ENCODE measurements at regions not wholly inside any gene's neighbourhood (a gene's known extent, or its start where the extent isn't known, plus 50 kb on each side); places are given as distances from the start of the nearest gene placed in this dataset.

GRCh38 chr2:220057391-220057790 lies 430.0 kb downstream of the SLC4A3 start:
- no peak for DNase-seq (ENCODE audit: low read depth)

- no peak for DNase-seq (ENCODE audit: low read depth)
Measured at GRCh38 chr2:220057916-220058315, 430.5 kb downstream of the SLC4A3 start.

- DNase-seq (ENCODE audit: low read depth) = no peak
Measured at GRCh38 chr2:220064111-220065030, 436.9 kb downstream of the SLC4A3 start.

GRCh38 chr2:220065581-220065980 lies 438.2 kb downstream of the SLC4A3 start:
- DNase-seq (ENCODE audit: low read depth) = no peak

- DNase-seq (ENCODE audit: low read depth) = no peak
Measured at GRCh38 chr2:220068846-220069245, 441.4 kb downstream of the SLC4A3 start.

GRCh38 chr2:220070349-220070748 lies 442.9 kb downstream of the SLC4A3 start:
- no peak for DNase-seq (ENCODE audit: low read depth)

- DNase-seq (ENCODE audit: low read depth) = no peak
Measured at GRCh38 chr2:220071696-220072095, 444.3 kb downstream of the SLC4A3 start.

GRCh38 chr2:220072669-220073220 lies 445.3 kb downstream of the SLC4A3 start:
- DNase-seq (ENCODE audit: low read depth) = no peak

GRCh38 chr2:220075835-220076234 lies 448.4 kb downstream of the SLC4A3 start:
- DNase-seq (ENCODE audit: low read depth) = no peak

GRCh38 chr2:220076734-220077133 lies 449.3 kb downstream of the SLC4A3 start:
- DNase-seq (ENCODE audit: low read depth) = no peak

- DNase-seq (ENCODE audit: low read depth) = no peak
Measured at GRCh38 chr2:220077488-220077887, 450.1 kb downstream of the SLC4A3 start.

- DNase-seq (ENCODE audit: low read depth) = no peak
Measured at GRCh38 chr2:220078439-220078838, 451.0 kb downstream of the SLC4A3 start.

- DNase-seq (ENCODE audit: low read depth) = no peak
Measured at GRCh38 chr2:220079595-220079994, 452.2 kb downstream of the SLC4A3 start.

- DNase-seq (ENCODE audit: low read depth) = no peak
Measured at GRCh38 chr2:220081171-220081570, 453.7 kb downstream of the SLC4A3 start.

- no peak for DNase-seq (ENCODE audit: low read depth)
Measured at GRCh38 chr2:220090050-220090449, 462.6 kb downstream of the SLC4A3 start.

- DNase-seq (ENCODE audit: low read depth) = no peak
Measured at GRCh38 chr2:220096406-220096805, 469.0 kb downstream of the SLC4A3 start.

GRCh38 chr2:220101980-220102379 lies 474.6 kb downstream of the SLC4A3 start:
- DNase-seq (ENCODE audit: low read depth) = no peak

GRCh38 chr2:220103596-220103995 lies 476.2 kb downstream of the SLC4A3 start:
- DNase-seq (ENCODE audit: low read depth) = no peak

- no peak for DNase-seq (ENCODE audit: low read depth)
Measured at GRCh38 chr2:220104871-220105351, 477.5 kb downstream of the SLC4A3 start.

GRCh38 chr2:220106065-220106464 lies 478.6 kb downstream of the SLC4A3 start:
- no peak for DNase-seq (ENCODE audit: low read depth)

- DNase-seq (ENCODE audit: low read depth) = no peak
Measured at GRCh38 chr2:220107380-220107791, 480.0 kb downstream of the SLC4A3 start.

GRCh38 chr2:220114443-220114842 lies 487.0 kb downstream of the SLC4A3 start:
- DNase-seq (ENCODE audit: low read depth) = no peak

- DNase-seq (ENCODE audit: low read depth) = no peak
Measured at GRCh38 chr2:220117025-220117424, 489.6 kb downstream of the SLC4A3 start.

All from stimulated activated CD8-positive, alpha-beta memory T cell treated with anti-CD3 and anti-CD28 coated beads, Interleukin-12 subunit alpha, Interleukin-12 subunit beta, amount 100 ng/mL, for 1 hour (primary cell).